ENCODE measurements at regions not wholly inside any gene's neighbourhood (a gene's known extent, or its start where the extent isn't known, plus 50 kb on each side); places are given as distances from the start of the nearest gene placed in this dataset.

GRCh38 chr1:195053478-195053877 is 1554.8 kb downstream of the KCNT2 start:
- TF ChIP-seq CTCF (IDR thresholded peaks at IDR 0.05) (no peak), POLR2A (IDR thresholded peaks at IDR 0.05) (no peak)

Measured in thyroid gland (tissue), 4 donors.